ENCODE measurements at regions not wholly inside any gene's neighbourhood (a gene's known extent, or its start where the extent isn't known, plus 50 kb on each side); places are given as distances from the start of the nearest gene placed in this dataset.
"Not testable (repeated sequence)": the region's sequence is repeated elsewhere in the genome, so short reads cannot be mapped to it uniquely, and the experiment has no call there.

DNA sequence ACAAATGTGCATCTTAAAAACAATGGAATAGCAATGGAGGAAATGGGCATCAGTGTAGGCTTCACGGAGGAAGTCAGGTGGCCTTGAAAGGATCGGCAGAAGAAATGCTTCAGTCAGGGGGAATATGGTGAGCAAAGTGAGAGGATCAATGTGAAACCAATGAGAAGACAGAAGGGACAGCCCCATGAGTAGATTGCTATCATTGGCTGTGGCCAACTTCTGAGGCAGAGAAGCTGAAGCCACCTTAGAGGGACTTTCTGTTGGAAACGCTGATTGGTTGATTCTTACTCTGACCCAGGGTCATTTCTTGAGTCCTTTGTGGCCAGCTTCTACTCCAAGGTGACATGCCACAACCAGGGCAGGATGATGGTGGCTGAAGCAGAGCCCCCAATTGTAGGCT is 130.7 kb upstream of the ZNF648 start:
- no peak for DNase-seq

DNA sequence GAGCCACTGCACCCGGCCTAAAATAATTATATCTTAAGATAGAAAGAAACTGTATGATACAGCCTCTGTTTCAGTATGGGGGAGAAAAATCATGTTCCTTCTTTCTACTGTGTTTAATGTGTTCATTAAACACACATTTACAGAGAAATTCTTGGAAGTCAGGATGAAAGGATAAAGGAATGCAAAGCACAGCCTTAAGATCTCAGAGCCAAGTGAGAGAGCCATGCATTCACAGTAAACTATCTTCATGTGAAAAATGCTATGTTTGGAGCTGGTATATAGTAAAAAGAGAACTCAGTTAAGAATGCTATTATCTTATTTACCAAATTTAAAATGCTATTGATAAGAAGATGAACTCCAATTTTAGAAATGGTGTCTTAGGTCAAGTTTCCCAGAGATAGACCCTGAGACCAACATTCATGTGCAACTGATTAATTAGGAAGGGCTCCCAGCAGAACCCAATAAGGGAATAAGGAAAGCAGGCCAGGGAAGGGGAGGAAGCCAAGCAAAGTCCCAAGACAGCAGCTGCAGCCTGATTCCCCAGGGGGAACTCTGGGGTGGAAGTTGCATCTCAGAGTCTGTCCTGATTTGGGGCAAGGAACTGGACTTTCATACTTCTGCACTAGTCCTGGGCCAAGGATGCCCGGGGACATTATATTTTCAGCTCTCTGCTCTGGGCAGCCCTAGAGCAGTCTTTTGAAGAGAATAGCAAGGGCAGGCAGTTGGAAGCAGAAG is 130.0 kb upstream of the ZNF648 start:
- no peak for DNase-seq

DNA sequence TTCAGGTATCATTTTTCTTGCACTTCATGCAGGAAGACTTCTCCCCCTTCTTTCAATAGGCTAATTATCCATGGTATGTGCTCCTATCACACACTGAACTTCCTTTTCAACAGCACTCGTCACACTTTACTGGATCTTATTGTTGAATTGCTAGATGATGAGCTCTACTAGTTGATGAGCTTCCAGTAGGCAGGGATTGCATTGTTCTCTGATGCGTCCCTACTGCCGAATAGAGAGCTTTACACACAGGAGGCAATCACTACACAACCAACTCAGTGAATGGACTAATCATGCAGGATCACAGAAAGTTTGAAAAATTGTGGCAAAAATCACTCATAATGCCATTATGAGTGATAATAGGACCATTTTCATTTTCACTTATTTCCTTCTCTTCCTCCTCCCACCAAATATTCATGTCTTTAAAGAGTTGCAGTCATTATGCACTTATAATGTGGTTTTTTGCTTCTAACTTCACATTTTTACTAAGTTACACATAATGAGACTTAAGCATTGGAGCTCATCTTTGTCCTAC is 128.1 kb upstream of the ZNF648 start:
- DNase-seq: no peak

- DNase-seq: no peak
Observed at GRCh38 chr1:182186757-182187146, 125.2 kb upstream of the ZNF648 start.

GRCh38 chr1:182185842-182186756 is 124.6 kb upstream of the ZNF648 start:
- DNase-seq: no peak

GRCh38 chr1:182185136-182185535 is 123.6 kb upstream of the ZNF648 start:
- no peak for DNase-seq

- DNase-seq: no peak
Observed at GRCh38 chr1:182183606-182184005, 122.1 kb upstream of the ZNF648 start.

GRCh38 chr1:182182311-182182710 is 120.8 kb upstream of the ZNF648 start:
- DNase-seq: no peak

DNA sequence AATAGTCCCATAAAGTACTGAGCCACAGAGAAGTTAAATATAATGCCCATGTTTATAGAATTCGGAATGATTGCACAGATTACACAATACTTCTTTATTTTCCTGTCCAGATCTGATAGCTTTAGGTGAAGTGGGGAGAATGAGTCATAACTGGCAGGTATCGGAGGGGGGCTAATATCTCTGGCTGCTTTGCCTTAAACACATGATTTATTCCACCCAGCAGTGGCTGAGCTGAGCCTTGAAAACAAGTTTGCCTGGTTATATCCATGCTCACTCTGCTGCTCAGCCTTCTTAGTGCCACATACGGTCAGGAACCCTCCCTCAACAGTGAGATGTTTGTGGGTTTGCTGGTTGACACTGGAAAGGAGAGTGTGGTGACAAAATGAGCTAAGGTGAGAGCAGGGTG is 119.7 kb upstream of the ZNF648 start:
- no peak for DNase-seq

DNA sequence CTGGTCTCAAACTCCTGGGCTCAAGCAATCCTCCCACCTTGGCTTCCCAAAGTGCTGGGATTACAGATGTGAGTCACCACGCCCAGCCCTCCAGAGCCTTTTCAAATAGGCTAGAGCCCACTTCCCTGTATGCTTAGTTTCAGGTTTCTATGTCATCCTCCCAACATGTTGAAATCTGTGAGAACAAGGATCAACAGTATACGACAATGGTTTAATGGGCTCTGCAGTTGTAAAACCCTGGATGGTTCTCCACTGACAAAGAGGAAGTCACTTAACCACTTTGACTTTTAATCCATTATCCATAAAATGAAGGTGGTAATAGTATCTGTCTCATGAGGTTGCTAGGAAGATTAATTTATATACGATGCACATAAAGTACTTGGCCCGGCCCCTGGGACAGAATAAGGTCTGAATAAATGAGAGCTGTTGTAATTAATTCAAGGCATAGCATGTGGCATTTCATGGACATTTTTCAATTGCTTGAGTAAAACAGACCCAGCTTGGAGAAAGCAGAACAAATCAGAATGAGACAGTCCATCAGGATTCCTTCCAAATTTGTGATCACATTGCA is 113.9 kb upstream of the ZNF648 start:
- DNase-seq: no peak

- DNase-seq: no peak
Observed at GRCh38 chr1:182174513-182174855, 113.0 kb upstream of the ZNF648 start.

- no peak for DNase-seq
Observed at GRCh38 chr1:182173808-182174512, 112.4 kb upstream of the ZNF648 start.

DNA sequence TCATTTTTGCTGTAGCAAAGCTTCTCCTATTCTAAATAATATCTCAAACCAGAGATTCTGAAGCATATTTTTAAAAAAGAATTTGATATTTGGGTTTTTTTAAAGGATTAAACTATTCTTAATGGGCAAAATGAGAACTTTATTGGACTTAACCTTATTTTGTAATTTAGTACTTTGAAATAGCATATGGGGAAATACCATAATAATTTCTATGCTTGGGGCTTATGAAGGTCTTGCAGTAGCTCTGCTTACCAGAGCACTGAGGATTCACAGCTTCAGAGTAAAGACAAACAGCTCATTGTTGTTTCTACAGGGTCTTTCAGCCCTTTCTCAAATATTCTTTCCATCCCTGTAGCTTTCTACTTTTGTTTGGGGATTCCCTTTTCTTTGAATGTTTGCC is 111.2 kb upstream of the ZNF648 start:
- DNase-seq: no peak

DNA sequence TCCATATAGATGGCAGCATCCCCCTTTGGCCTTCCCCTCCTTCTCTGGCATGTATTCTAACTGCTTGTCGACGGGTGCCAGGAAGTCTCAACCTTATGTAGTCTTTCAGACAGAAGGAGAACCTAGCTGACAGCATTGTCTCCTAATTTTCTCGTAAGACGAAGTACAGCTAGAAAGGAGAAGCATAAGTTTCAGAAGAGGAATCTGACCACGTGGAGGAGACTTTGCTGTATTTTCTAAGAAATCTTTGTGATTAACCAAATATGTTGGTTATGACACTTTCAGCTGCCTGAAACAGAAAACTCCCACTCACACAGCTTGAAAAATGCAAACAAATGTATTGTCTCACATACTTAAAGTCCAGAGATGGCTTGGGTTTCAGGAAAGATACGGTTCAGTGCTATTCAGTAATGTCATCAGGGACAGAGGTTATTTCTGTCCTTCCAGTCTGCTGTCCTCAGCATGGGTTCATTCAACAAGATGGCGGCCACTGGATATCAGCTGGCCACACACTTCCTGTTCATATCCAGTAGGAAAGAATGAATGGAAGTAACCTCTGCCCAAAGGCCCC is 109.5 kb upstream of the ZNF648 start:
- DNase-seq: no peak

GRCh38 chr1:182169203-182169602 is 107.7 kb upstream of the ZNF648 start:
- no peak for DNase-seq

DNA sequence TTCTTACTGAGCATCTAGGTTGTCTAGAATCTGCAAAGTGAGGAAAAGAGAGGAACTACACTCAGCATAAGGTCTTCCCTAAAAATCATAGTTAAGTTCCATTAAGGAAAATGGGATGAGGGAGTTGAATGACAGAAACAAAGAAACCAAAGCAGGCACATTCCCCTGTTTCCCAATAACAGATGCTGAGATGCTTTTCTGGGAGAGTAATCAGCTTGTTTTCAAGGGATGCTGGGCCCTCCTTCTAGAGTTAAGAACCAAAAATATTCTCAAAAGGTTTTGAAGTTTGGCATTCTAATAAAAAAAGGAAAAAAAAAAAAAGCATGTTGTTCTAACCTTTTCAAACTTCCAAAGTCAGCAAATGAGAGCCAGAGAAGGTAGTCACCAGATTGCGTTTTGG is 105.2 kb upstream of the ZNF648 start:
- DNase-seq: no peak

GRCh38 chr1:182166321-182166720 is 104.8 kb upstream of the ZNF648 start:
- no peak for DNase-seq

DNA sequence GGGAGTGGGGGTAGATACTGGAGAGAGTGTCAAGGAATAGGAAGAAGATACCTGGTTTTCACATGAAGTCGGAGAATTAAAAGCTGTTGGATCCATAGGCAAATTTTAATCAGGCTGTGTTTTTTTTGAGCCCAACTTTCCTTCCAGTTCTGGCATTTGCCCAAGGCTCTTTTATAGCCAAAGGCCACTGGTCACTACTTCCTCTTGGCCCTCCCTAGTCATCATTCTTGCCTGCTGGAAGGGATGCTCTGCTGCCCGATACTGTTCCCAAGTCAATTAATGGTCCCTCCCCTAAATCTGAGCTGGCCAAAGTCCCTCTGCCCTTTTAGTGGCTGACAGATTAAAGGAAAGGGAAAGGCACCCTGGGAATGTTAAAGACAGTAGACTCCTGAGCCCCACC is 102.8 kb upstream of the ZNF648 start:
- no peak for DNase-seq

GRCh38 chr1:182163821-182164223 is 102.3 kb upstream of the ZNF648 start:
- no peak for DNase-seq

GRCh38 chr1:182159443-182159842 is 97.9 kb upstream of the ZNF648 start:
- no peak for DNase-seq

- no peak for DNase-seq
Observed at GRCh38 chr1:182157187-182157586, 95.7 kb upstream of the ZNF648 start.

GRCh38 chr1:182154425-182154824 is 92.9 kb upstream of the ZNF648 start:
- DNase-seq: not testable (repeated sequence)
